Left renal pelvis (tissue), 4 donors: ENCODE measurements at regions not wholly inside any gene's neighbourhood (a gene's known extent, or its start where the extent isn't known, plus 50 kb on each side); places are given as distances from the start of the nearest gene placed in this dataset.
"Not testable (repeated sequence)": the region's sequence is repeated elsewhere in the genome, so short reads cannot be mapped to it uniquely, and the experiment has no call there.

Experiments used
- DNase-seq, 4 donors: peaks; one replicate each; pipeline ENCODE4 v3.0.0-alpha.2; 2013; ENCODE audit warnings: low read depth in 4 of 4, low spot score in 3 of 4

DNA sequence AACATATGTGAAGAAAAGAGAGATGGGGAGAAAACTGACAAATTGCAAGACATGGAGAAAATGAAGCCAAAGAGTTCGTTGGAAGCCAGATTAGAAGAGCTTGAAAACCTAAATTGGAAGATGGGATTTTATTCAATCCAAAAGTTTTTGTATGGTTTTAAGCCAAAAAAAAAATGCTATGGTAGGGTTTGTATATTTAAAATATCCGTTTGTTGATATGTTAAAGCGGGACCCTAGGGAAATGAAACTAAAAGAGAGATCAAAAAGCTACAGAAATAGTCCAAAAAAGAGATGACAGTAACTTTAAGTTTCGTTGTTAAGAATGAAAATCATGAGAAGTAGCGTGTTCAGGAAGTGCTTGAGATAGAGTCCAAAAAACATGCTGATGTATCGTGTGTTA lies 617.7 kb upstream of the ADGRL2 start:
- DNase-seq: no peak

DNA sequence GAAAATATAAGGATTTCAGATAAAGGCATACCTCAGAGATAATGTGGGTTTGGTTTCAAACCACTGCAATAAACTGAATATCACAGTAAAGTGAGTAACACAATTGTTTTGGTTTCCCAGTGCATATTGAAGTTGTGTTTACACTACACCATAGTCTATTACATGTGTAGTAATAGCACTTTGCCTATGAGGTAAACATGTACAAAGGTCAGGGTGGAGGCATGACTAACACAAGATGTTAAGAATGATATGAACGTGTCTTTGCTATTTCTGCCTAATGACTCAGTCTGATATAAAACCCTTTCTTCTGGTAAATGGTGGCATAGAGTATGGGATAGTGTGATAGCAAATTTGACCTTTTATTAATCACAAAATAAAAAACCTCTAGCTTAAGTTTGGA lies 621.5 kb upstream of the ADGRL2 start:
- no peak for DNase-seq

DNA sequence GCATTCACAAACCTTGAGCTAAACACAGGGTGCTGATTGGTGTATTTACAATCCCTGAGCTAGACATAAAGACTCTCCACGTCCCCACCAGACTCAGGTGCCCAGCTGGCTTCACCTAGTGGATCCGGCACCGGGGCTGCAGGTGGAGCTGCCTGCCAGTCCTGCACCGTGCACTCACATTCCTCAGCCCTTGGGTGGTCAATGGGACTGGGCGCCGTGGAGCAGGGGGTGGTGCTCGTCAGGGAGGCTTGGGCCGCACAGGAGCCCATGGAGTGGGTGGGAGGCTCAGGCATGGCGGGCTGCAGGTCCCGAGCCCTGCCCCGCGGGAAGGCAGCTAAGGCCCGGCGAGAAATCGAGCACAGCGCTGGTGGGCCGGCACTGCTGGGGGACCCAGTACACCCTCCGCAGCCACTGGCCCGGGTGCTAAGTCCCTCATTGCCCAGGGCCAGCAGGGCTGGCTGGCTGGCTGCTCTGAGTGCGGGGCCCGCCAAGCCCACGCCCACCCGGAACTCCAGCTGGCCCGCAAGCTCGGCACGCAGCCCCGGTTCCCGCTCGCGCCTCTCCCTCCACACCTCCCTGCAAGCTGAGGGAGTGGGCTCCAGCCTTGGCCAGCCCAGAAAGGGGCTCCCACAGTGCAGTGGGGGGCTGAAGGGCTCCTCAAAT lies 622.2 kb upstream of the ADGRL2 start:
- DNase-seq: not testable (repeated sequence)

DNA sequence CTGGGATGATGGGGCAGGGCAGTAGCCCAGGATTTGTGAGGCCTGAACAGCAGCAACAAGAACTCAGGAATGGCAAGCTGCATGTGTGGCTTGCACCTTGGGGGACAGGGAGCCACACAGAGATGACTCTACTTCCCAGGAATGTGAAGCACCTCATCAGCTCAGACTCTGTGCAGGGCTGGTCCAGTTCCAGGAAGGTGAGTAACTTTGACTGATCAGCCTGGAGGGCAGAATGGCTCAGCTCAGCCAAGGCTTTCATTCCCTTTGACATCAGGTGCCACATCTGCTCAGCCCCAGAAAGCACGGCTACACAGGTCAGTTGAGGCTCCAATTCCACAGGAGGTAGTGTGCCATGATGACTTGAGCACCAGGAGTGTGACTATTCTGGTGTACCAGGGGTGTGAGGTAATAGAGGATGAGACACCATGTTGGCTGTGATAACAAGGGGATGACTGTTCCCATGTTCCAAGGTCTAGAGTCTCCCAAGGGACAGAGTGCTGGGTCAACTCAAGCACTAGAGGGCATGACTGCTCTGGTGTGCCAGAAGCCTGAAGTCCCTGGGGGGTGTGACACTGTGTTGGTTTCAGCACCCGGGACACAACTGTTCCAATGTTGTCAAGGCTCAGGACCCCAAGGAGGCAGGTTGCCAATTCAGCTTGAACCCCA lies 625.8 kb upstream of the ADGRL2 start:
- no peak for DNase-seq

DNA sequence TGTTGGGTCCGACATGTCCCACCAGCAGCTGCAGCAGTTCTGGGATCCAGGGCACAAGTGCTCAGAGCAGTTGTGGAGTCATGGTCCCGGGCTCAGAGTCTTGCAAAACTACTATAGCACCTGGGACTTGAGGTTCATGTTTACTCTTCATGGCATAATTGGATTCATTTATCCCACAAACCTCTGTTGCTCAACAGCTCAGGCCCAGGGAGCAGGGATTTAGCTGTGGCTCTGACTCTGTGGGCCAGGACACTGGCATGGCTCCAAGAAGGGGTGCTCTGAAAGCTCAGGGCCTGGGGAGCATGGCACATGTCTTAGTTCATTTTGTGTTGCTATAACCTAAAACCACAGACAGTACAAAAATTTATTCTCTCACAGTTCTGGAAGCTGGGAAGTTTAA lies 626.7 kb upstream of the ADGRL2 start:
- DNase-seq: no peak

DNA sequence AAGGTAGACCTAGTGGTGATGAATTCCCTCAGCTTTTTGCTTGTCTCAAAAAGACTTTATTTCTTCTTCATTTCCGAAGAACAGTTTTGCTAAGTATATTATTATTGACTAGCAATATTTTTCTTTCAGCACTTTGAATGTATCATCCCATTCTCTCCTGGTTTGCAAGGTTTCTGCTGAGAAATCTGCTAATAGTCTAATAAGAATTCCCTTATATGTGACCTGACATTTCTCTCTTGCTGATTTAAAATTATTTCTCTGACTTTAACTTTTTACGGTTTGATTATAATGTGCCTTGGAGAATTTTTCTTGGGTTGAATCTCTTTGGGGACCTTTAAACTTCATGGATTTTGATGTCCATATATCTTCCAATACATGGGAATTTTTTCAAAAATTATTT lies 628.3 kb upstream of the ADGRL2 start:
- no peak for DNase-seq

DNA sequence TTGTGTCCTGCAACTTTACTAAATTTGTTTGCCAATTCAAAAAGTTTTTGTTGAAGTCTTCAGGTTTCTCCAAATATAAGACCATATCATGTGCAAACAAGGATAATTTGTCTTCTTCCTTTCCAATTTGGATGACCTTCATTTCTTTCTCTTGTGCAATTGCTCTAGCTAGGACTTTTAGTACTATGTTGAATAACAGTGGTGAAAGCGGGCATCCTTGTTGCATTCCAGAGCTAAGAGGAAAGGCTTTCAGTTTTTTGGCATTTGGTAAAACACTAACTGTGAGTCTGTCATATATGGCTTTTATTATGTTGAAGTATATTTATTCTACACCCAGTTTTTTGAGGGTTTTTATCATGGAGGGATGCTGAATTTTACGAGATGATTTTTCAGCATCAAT lies 630.0 kb upstream of the ADGRL2 start:
- no peak for DNase-seq

DNA sequence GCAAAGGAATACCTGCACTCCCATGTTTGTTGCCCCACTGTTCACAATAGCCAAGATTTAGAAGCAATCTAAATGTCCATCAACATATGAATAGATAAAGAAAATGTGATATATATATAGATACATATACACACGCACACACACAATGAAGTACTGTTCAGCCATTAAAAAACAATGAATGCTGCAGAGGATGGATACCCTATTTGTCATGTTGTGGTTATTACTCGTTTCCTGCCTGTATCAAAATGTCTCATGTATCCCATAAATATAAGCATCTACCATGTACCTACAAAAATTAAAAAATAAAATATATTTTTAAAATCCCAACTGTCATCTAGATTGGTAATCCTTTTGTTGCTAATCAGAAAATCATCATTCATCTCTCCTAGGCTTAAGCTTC lies 634.8 kb upstream of the ADGRL2 start:
- DNase-seq: no peak

DNA sequence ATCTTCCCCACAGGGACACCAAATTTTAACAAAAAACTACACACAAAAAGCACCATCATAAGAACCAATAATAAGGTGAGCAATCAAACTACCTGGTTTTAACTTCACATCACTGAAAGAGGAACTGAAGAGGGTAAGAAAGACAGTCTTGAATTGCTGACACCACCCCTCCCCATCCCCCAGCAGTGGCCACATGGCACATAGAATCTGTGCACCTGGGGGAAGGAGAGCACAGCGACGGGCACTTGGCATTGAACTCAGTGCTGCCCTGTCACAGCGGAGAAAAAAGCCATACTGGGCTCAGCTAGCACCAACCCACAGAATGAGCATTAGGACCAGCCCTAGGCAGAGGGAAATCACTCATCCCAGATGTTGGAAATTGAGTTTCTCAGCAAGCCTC lies 640.0 kb upstream of the ADGRL2 start:
- DNase-seq: no peak

DNA sequence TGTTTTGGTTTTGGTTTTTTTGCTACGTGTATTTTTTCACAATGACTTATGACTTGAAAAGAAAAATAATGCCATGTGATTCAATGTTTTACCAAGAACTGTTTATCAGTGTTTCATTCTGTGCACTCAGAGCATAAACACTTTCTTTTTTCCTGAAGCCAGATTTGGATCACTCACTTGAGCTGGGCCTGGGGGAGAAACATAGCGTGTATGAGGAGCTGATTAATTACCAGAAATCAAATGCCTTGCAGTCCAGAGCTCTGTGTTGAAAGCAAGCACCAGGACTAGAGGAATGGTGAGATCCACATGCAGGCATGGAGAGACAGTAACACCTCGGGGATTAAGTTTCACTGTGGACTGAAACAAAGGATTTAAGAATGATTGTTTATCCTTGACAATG lies 642.1 kb upstream of the ADGRL2 start:
- peak in 2 of 4 donors; percentile 3 to 14 for DNase-seq

DNA sequence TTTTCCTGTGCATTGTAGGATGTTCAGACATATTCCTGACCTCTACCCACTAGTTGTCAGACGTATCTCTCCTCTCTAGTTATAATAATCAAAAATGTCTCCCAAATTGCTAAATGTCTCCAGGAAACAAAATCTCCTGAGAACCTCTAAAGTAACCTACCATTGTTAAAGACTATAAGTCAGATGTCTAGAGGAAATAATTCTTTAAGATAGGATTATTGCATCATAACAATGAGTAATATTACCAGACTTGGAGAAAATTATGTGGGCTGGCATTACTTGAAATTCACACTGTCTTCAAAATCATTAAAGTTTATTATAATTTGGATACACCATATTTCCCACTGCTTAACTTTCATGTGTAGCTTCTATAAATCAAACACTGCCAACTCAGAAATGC lies 643.0 kb upstream of the ADGRL2 start:
- no peak for DNase-seq

DNA sequence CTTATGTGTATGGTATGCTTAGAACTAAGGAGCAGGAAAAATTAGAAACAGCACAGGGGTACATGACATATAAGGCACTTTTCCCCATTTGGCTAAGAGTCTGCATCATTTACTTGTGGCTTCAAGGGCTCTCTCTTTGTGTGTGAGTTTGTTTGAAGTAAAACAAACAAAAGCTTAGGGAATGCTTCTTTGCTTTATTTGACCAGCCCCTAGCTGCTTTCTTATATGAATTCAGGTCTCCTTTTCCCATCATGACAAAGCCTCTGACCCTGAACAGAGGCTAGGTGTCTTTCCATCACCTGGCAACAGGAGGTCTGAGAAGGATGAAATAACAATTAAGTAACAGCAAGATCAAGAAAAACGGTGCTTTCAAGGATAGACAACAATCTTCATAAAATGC lies 643.8 kb upstream of the ADGRL2 start:
- no peak for DNase-seq

DNA sequence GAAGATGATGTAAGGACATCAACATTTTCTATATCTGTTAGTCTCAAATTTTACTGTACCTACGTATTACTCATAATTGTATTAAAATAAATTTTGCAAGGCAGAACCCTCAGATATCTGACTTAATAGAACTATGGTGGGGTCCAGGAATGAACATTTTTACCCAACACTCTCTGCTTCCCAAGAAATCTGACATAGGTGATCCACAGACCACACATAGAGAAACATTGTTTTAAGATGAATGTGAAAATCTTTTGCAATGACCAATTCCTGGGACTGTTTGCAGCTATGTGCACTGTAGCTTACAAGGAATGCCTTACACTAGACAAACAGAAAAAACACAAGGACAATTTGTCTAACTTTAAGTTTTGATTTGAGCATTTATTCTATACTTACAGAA lies 645.6 kb upstream of the ADGRL2 start:
- no peak for DNase-seq

DNA sequence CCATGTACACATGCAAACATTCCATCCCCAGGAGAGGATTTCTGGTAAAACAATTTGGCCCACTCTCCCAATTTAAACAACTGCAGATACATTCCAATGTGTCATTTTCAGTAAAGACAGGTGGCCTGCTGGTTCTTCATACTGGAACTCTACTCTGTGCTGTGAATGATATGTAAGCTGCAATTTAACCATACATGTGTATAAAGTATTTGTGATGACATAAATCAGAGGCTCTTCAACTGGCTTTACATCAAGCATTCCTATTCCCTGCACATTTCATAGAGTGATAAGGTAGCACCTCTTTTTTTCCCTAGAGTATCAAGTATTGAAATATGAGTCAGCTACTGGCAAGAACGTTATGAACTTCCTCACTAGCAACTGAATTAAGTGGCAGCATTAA lies 649.5 kb upstream of the ADGRL2 start:
- no peak for DNase-seq

DNA sequence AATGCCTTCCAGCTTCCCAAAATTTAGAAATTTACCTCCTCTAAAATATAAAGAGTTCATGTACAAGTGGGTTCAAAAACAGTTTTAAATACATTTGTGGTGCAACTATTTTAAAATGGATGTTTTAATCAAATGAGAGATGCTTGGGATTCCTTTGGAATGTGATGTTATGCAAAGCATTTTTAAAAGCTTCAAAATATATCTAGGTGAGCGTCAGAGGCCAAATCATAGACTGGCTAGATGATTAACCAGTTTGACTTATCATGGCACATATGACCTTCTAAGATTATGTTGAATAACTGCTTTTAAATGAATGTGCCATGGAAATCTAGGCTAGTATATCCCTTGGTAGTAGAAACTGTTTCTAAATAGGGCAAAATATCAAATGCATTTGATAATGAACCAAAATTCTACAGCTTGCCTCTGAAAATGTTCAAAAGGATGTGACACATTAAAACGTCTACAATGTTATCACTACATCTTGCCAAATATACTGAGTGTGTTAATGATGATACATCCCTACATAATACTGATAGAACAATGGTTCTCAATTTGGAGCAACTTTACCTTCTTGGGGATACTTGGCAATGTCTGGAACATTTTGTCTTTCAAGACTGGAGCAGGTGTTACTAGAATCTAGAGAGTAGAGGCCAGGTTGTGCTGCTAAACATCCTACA lies 650.9 kb upstream of the ADGRL2 start:
- DNase-seq: no peak

DNA sequence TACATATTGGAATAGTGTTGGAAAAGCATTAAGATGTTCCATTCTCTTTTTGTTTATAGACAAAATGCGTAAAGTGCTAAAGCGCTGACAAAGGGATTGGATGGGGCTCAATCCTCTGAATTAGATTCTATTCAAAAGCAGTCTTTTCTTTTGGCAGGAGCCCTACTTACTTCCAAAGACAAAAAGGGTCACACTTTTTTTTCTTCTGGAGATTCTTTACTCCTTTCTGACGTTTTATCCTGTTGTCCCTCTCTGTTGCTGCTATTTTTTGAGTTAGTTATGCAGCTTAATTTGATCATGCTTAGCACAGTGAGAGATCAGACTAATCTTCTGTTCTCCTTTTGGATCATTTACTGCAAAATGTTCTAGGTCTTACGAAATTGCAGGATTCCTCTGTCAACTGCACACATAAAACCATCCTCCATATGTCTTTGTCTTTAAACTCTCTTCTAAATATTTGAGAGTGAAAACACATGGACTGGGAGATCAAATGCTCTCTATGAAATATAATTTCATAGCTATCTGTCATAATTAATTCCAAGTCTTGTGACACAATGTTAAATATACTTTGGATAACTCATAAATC lies 656.4 kb upstream of the ADGRL2 start:
- no peak for DNase-seq

DNA sequence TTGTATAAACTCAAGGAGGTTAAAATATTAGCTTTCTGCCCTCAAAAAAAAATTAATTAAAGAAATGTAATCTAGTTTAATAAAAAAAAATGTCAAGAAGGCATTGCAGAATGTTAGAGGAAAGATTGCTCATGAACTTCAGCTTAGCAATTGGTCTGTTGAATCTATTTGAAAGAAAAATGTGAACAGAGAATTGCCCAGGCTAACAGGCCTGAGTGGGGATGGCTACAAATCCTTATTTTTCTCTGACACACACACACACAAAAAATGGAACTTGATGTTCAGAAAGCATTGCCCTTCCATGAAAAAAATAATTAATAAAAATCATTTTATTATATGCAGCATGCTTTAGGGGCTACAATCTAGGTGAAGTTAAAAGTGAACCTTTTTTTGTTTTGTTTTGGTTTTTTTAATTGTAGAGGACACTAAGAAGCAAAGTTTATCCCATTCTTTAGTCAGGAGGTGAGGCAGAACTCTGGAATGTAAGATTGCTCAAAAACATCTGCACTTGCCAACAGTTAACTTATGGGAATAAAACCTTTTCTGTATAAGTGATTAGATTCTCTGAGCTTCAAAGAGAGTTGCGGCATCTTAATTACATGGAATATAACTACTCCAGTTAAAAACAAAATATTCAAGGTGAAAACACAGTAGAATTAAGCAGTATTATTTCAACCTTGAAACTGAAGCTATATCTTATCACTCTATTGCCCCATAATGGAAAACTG lies 658.5 kb upstream of the ADGRL2 start:
- no peak for DNase-seq

DNA sequence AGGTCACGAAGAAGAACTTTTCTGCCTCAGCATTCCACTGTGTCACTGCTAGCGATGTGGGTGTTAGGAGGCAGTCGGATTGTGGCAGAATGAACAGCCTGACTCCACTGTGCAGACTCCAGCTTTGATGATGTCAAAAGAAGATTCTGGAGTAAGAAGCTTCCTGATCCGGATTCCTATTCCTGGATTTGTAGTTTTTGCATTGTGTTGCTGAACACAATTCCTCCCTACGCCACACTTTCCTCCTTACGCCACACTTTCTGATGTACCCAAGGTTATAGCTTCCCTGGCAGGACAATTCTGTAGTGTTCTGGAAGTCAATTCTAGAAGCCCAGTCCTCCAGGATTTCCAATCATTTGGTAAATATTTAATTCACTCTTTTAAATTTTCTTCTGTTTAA lies 665.2 kb upstream of the ADGRL2 start:
- DNase-seq: no peak

DNA sequence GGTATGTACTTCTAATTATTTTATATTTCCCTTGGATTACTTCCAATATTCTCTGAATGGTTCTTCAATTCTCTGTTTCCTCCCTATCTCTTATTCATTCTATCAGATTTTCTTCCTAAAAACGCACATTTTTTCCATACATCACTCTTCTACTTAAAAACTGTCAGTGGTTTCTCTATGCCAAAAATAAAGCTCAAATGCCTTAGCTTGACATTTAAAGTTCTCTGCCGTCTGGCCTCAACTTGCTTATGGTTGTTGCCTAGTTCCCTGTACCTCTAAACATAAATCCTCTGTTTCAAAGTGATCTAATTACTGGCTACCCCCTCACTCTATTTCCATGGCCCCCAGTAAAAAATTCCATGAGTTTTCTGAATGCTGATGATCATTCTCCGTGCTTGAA lies 671.0 kb upstream of the ADGRL2 start:
- no peak for DNase-seq

DNA sequence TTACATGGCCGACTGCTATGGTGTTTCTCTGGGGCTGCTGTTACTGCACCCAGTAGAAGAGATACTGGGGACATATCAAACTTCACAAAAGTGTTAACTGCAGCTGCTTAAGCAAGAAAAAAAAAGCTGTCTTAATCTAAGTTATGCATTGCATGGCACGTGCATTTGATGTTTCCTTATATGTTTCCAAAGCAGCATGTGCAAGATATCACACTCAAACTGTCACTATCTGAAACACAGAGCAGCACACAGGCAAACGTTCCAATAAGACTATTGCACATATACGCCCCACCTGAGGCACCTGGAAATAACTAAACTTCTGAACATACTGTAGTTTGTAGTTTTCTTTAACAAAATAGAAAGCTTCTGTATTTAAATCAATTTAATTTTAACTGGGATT lies 671.4 kb upstream of the ADGRL2 start:
- peak in 3 of 4 donors; percentile 40 to 62 (median 53) for DNase-seq

DNA sequence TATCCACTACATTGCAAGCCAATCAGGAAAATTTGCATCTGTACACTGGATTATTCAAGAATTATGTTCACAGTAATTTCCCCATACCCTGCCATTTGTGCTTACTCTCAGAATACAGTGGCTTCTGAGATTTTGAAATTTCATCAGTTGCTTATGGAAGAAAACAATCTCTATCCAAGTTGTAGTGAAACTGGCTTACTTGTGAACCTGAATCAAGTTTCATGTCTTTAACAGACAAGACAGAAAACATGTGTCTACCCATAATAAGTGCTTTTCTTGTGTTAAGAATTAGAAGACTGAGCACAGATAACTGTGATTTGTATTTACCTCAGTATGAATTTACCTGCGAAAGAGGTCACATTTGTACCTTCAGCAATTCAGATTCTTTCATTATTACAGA lies 672.7 kb upstream of the ADGRL2 start:
- no peak for DNase-seq
